HEK293 (cell line): ENCODE measurements at regions not wholly inside any gene's neighbourhood (a gene's known extent, or its start where the extent isn't known, plus 50 kb on each side); places are given as distances from the start of the nearest gene placed in this dataset.
A peak's percentile ranks its signal among the peaks of the same experiment; 100 is the strongest.

Experiments used
- CTCF ChIA-PET: fragments of 350-600 bp; formaldehyde crosslinking; extraction: SDS; loops from one replicate; lab custom pipeline; 2021; ENCODE audit warnings: antibody characterized with exemption; lab: Yijun Ruan, JAX
- POLR2A ChIA-PET: fragments of 300-600 bp; formaldehyde crosslinking; extraction: SDS; loops from one replicate; lab custom pipeline; 2020; ENCODE audit warnings: antibody characterized with exemption, inconsistent platforms; lab: Yijun Ruan, JAX
- H3K27ac ChIP-seq: fragments of 200-500 bp; sonication (Bioruptor generic); 2 replicates; pipeline ENCODE4 v1.5.1; 2014; ENCODE audit warnings: low read depth, low read length, control low read depth, inconsistent platforms; ENCODE audit errors: extremely low read depth
- H3K36me3 ChIP-seq, 2 experiments: fragments of 200-500 bp in 1 of 2; sonication (Bioruptor generic) in 1 of 2; 1 replicate in 1 of 2; 2 replicates in 1 of 2; pipeline ENCODE4 v1.5.1; 2014 to 2017; ENCODE audit warnings: inconsistent platforms in 2 of 2, low read length in 2 of 2; ENCODE audit not compliant: control insufficient read depth in 2 of 2, insufficient read depth in 1 of 2
- H3K4me1 ChIP-seq: fragments of 200-500 bp; sonication (Bioruptor generic); 2 replicates; pipeline ENCODE4 v1.5.1; 2014; ENCODE audit warnings: mild to moderate bottlenecking, low read length, inconsistent platforms; ENCODE audit not compliant: control insufficient read depth, insufficient read depth
- H3K4me3 ChIP-seq: 2 replicates; pipeline ENCODE4 v1.5.1; 2011; ENCODE audit warnings: low read depth, mild to moderate bottlenecking, control low read depth, low read length, moderate library complexity
- H3K9me3 ChIP-seq: fragments of 200-500 bp; sonication (Bioruptor generic); 2 replicates; pipeline ENCODE4 v1.5.1; 2014; ENCODE audit warnings: low read depth, low read length, inconsistent platforms; ENCODE audit not compliant: control insufficient read depth, insufficient read depth
- CTCF ChIP-seq: fragments of 450-650 bp; formaldehyde crosslinking; IDR thresholded peaks from 2 replicates; pipeline ENCODE4 v1.5.1; 2016; ENCODE audit warnings: missing biosample characterization, missing genetic modification characterization
- GLIS2 ChIP-seq: fragments of 450-650 bp; formaldehyde crosslinking; IDR thresholded peaks from 2 replicates; pipeline ENCODE4 v1.5.1; 2016; ENCODE audit warnings: missing biosample characterization, missing genetic modification characterization
- HOXD13 ChIP-seq: sonication (generic); formaldehyde crosslinking; IDR thresholded peaks from 2 replicates; pipeline ENCODE4 v1.8.0; 2022; ENCODE audit warnings: missing genetic modification reagents, borderline replicate concordance
- OSR2 ChIP-seq: fragments of 450-650 bp; formaldehyde crosslinking; IDR thresholded peaks from 2 replicates; pipeline ENCODE4 v1.5.1; 2016; ENCODE audit warnings: missing biosample characterization, missing genetic modification characterization
- SCRT1 ChIP-seq: fragments of 450-650 bp; formaldehyde crosslinking; IDR thresholded peaks from 2 replicates; pipeline ENCODE4 v1.5.1; 2016; ENCODE audit warnings: missing biosample characterization, missing genetic modification characterization, borderline replicate concordance
- SCRT2 ChIP-seq: fragments of 450-650 bp; formaldehyde crosslinking; IDR thresholded peaks from 2 replicates; pipeline ENCODE4 v1.5.1; 2016; ENCODE audit warnings: missing biosample characterization, missing genetic modification characterization
- SP2 ChIP-seq: fragments of 450-650 bp; formaldehyde crosslinking; IDR thresholded peaks from 2 replicates; pipeline ENCODE4 v1.5.1; 2016; ENCODE audit warnings: missing biosample characterization, missing genetic modification characterization
- ZBTB20 ChIP-seq: fragments of 450-650 bp; formaldehyde crosslinking; IDR thresholded peaks from 2 replicates; pipeline ENCODE4 v1.5.1; 2016; ENCODE audit warnings: missing biosample characterization, missing genetic modification characterization
- ZBTB26 ChIP-seq: fragments of 450-650 bp; formaldehyde crosslinking; optimal IDR thresholded peaks from 2 replicates; pipeline ENCODE3; 2016; ENCODE audit warnings: missing biosample characterization, mild to moderate bottlenecking, missing genetic modification characterization
- ZNF133 ChIP-seq: fragments of 450-650 bp; formaldehyde crosslinking; IDR thresholded peaks from 2 replicates; pipeline ENCODE4 v1.5.1; 2016; ENCODE audit warnings: missing biosample characterization, missing genetic modification characterization
- ZNF175 ChIP-seq: fragments of 450-650 bp; formaldehyde crosslinking; IDR thresholded peaks from 2 replicates; pipeline ENCODE4 v1.5.1; 2016; ENCODE audit warnings: missing biosample characterization, missing genetic modification characterization
- ZNF23 ChIP-seq: fragments of 450-650 bp; formaldehyde crosslinking; IDR thresholded peaks from 2 replicates; pipeline ENCODE4 v1.5.1; 2016; ENCODE audit warnings: missing biosample characterization, missing genetic modification characterization, borderline replicate concordance
- ZNF311 ChIP-seq: fragments of 450-650 bp; formaldehyde crosslinking; IDR thresholded peaks from 2 replicates; pipeline ENCODE4 v1.5.1; 2017; ENCODE audit warnings: missing biosample characterization, missing genetic modification characterization, borderline replicate concordance
- ZNF324 ChIP-seq: fragments of 450-650 bp; formaldehyde crosslinking; IDR thresholded peaks from 2 replicates; pipeline ENCODE4 v1.5.1; 2016; ENCODE audit warnings: missing biosample characterization, missing genetic modification characterization
- ZNF580 ChIP-seq: fragments of 450-650 bp; formaldehyde crosslinking; IDR thresholded peaks from 2 replicates; pipeline ENCODE4 v1.5.1; 2016; ENCODE audit warnings: missing biosample characterization, missing genetic modification characterization
- ZNF621 ChIP-seq: fragments of 450-650 bp; formaldehyde crosslinking; IDR thresholded peaks from 2 replicates; pipeline ENCODE4 v1.5.1; 2017; ENCODE audit warnings: missing biosample characterization, missing genetic modification characterization
- ZNF660 ChIP-seq: fragments of 450-650 bp; IDR thresholded peaks from 2 replicates; pipeline ENCODE4 v1.5.1; 2018; ENCODE audit warnings: missing biosample characterization, mild to moderate bottlenecking, missing genetic modification characterization
- TF ChIP-seq, protein P1 (sequence below): sonication (generic); formaldehyde crosslinking; IDR thresholded peaks from 2 replicates; pipeline ENCODE4 v1.8.1; 2022; ENCODE audit warnings: mild to moderate bottlenecking, moderate library complexity, missing genetic modification reagents

DNA sequence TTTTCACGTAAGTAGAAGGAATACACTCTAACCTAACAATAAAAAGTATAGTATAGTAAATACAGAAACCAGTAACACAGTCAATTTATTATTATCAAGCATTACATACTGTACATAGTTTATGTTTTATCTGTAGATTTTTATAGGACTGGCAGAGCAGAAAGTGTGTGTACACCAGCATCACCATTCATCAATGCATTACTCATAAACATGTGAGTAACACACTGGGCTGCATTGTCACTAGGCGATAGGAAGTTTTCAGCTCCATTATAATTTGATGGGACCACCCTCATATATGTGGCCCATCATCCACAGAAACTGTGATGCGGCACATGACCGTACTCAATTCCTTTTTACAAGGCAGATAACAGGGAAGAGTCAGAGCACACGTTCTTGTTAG is 137.8 kb upstream of the RBPJ start:
- Histone ChIP-seq H3K4me3 (no peak overlapping the region), H3K27ac (no peak overlapping the region), H3K4me1 (no peaks in the 10 kb centered on the region), H3K9me3 (no peaks in the 10 kb centered on the region), H3K36me3 (no peaks in the 10 kb centered on the region)
- CTCF ChIA-PET: no interaction called here
- POLR2A ChIA-PET: no interaction called here
- TF ChIP-seq ZNF324 (tag by site-specific recombination) (no peak), OSR2 (no peak)

- H3K27ac ChIP-seq: no peak overlapping the region
- CTCF ChIA-PET: no interaction called here
- no peaks in the 10 kb centered on the region for H3K4me1 ChIP-seq
- no peak overlapping the region for H3K4me3 ChIP-seq
- no peaks in the 10 kb centered on the region for H3K36me3 ChIP-seq
- TF ChIP-seq ZBTB20 (tag by site-specific recombination): peak; percentile 27; the same call in 1 of the 2 replicates
- TF ChIP-seq ZNF580 (tag by site-specific recombination): no peak
- TF ChIP-seq, all 188 proteins: peak for 1
- POLR2A ChIA-PET: no interaction called here
- H3K9me3 ChIP-seq: no peaks in the 10 kb centered on the region
Observed at GRCh38 chr4:26185436-26185835, 135.4 kb upstream of the RBPJ start.

DNA sequence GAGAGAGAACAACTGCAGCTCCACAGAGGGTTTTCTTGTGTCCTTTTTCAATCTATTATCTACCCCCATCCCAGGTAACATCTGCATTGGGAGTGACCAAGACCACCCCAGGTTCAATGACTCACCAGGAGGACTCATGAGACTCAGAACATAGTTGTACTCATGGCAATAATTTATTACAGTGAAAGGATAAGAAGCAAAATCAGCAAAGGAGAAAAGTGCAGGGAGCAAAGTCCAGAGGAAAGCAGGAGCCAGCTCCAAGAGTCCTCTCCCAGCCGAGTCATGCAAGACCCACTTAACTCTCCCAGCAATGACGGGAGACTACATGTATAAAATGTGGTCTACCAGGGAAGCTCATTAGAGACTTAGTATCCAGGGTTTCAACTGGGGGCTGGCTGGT is 129.5 kb upstream of the RBPJ start:
- TF ChIP-seq HOXD13 (CRISPR knock-in tag): no peak
- no peak for TF ChIP-seq ZNF175
- no peak for TF ChIP-seq ZNF311 (tag by site-specific recombination)
- no peak for TF ChIP-seq SP2 (tag by site-specific recombination)
- no peak for TF ChIP-seq GLIS2 (tag by site-specific recombination)
- TF ChIP-seq ZNF23 (tag by site-specific recombination): no peak
- TF ChIP-seq ZNF660: no peak
- TF ChIP-seq SCRT2: no peak
- TF ChIP-seq, protein P1, sequence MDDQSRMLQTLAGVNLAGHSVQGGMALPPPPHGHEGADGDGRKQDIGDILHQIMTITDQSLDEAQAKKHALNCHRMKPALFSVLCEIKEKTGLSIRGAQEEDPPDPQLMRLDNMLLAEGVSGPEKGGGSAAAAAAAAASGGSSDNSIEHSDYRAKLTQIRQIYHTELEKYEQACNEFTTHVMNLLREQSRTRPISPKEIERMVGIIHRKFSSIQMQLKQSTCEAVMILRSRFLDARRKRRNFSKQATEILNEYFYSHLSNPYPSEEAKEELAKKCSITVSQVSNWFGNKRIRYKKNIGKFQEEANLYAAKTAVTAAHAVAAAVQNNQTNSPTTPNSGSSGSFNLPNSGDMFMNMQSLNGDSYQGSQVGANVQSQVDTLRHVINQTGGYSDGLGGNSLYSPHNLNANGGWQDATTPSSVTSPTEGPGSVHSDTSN (CRISPR knock-in tag): no peak
- TF ChIP-seq ZNF621 (tag by site-specific recombination): no peak
- TF ChIP-seq ZBTB26 (tag by site-specific recombination): no peak
- no peaks in the 10 kb centered on the region for H3K9me3 ChIP-seq
- no peaks in the 10 kb centered on the region for H3K4me1 ChIP-seq
- no peak overlapping the region for H3K27ac ChIP-seq
- H3K36me3 ChIP-seq: no peaks in the 10 kb centered on the region
- H3K4me3 ChIP-seq: no peak overlapping the region
- ChIA-PET POLR2A (no interaction called here), CTCF (no interaction called here)

- POLR2A ChIA-PET: no interaction called here
Observed at GRCh38 chr4:26192899-26193869, 127.6 kb upstream of the RBPJ start.

More at GRCh38 chr4:26192899-26193869, 127.6 kb upstream of the RBPJ start:
- TF ChIP-seq ZNF133 (no peak), SCRT2 (peak; percentile 71), SCRT1 (tag by site-specific recombination) (0 out of 2 replicates have a peak, but pooled peaks have one; percentile 35), CTCF (tag by site-specific recombination) (0 out of 2 replicates have a peak, but pooled peaks have one; percentile 8)
- CTCF ChIA-PET: no interaction called here
- Histone ChIP-seq H3K4me3 (no peak overlapping the region), H3K36me3 (no peaks in the 10 kb centered on the region), H3K9me3 (no peaks in the 10 kb centered on the region), H3K27ac (no peak overlapping the region), H3K4me1 (no peaks in the 10 kb centered on the region)
